ENCODE measurements at regions not wholly inside any gene's neighbourhood (a gene's known extent, or its start where the extent isn't known, plus 50 kb on each side); places are given as distances from the start of the nearest gene placed in this dataset.
A peak's percentile ranks its signal among the peaks of the same experiment; 100 is the strongest.
"Not testable (repeated sequence)": the region's sequence is repeated elsewhere in the genome, so short reads cannot be mapped to it uniquely, and the experiment has no call there.

DNA sequence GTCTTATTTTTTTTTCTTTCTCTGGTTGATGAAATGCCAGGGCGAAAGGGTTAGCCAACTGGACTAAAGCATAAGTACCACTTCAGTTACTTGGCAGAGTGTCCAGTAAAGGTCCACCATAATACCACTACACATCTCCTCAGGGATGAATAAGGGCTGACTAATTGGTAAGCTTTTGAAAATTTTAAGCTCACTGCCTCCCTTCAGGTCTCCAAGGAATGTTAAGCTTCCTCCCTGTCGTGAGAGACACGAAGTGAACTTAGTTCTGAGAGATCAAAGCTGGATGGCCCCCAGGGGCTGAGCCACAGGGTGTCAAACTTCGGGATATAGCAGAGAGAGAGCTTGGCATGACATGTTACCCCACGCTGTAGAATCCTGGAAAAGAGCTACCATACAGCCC lies 111.4 kb downstream of the VSIG4 start:
- no peak overlapping the region for H2AFZ ChIP-seq (ENCODE audit: low read depth, low read length)
- H4K20me1 ChIP-seq (ENCODE audit: insufficient read depth, low read length), result no peaks in the 10 kb centered on the region
- H3K9me3 ChIP-seq (ENCODE audit: insufficient read depth, low read length, severe bottlenecking), result peaks cover 8% of the 10 kb centered on the region
- no peak overlapping the region for H3K9ac ChIP-seq (ENCODE audit: low read depth, low read length)
- ATAC-seq (ENCODE audit: insufficient read depth, low read depth) (no peak), DNase-seq (no peak)
- H3K4me3 ChIP-seq (ENCODE audit: low read depth in 1 of 2, low read length in 2 of 2), result no peak overlapping the region
- no peaks in the 10 kb centered on the region for H3K27me3 ChIP-seq (ENCODE audit: insufficient read depth, low read length, poor library complexity)
- H3K4me2 ChIP-seq (ENCODE audit: insufficient read depth, low read length), result no peak overlapping the region
- no peak overlapping the region for H3K27ac ChIP-seq (ENCODE audit: low read length)
- peaks cover 38% of the 10 kb centered on the region for H3K4me1 ChIP-seq (ENCODE audit: insufficient read depth, low read length)
- H3K36me3 ChIP-seq (ENCODE audit: insufficient read depth, low read length), result no peaks in the 10 kb centered on the region
- no peak for TF ChIP-seq CTCF (IDR thresholded peaks at IDR 0.05; ENCODE audit: borderline replicate concordance, extremely low read depth, low read length, poor library complexity, severe bottlenecking)
- peaks cover 7% of the 10 kb centered on the region for H3K79me2 ChIP-seq (ENCODE audit: insufficient read depth, low read length)

DNA sequence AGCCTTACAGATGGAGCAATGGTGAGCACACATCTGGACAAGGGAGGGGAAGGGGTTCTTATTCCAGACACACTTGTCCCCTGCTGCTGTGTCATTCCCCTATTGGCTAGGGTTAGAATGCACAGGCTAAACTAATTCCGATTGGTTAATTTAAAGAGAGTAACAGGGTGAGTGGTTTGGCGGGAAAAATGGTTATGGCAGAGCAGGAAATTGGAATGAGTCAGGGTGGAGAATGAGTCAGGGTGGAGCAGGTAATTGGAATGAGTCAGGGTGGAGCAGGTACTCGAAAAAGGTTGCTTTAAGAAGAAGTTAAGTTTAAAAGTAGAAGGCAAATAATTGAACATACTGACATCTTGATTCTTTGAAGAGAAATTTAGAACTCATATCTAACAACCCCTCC lies 112.5 kb downstream of the VSIG4 start:
- peak overlapping the region; percentile 67 for H3K4me2 ChIP-seq (ENCODE audit: insufficient read depth, low read length)
- not testable (repeated sequence) for H3K9me3 ChIP-seq (ENCODE audit: insufficient read depth, low read length, severe bottlenecking)

DNA sequence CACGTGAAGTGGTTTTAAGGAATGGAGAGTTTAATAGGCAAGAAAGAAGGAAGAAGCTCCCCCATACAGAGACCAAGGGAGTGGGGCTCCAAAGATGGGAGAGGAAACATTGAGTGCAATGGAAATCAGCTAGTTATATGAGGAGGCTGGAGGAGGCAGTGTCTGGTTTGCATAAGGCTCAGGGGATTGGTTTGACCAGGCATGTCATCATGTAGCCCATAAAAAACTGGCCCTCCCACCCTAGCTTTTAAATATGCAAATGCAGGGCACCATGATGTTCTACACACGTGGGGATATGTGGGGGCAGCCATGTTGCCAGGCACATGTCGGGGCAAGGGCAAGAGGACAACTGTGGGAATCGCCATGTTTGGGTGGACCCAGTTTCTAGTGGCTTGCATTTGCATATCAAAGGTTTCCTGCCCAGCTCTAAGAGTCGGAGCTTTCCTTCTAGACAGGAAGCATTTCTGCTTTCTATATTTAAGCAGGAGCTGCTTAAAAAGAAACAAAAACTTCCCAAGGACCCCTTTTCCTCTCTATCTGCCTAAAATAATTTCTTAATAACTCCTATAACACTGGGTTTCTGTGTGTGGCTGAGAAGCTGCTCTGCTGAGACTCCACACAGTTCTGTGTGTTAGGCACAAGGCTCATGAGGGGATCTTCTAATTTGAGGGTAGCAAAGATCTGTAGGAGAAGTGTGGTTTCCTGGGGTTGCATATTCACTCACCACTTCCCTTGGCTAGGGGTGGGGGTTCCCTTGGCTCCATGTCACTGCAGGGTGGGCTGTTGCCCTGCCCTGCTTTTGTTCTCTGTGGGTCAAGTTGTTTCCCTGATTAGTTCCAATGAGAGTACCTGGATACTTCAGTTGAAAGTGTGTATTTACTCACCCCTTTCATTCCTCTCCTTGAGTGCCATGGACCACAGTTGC lies 113.5 kb downstream of the VSIG4 start:
- ATAC-seq (ENCODE audit: insufficient read depth, low read depth) (peak; percentile 92), DNase-seq (peak; percentile 90)
- H3K36me3 ChIP-seq (ENCODE audit: insufficient read depth, low read length), result no peaks in the 10 kb centered on the region
- peak overlapping the region; percentile 87 for H3K27ac ChIP-seq (ENCODE audit: low read length)
- H3K4me2 ChIP-seq (ENCODE audit: insufficient read depth, low read length), result peak overlapping the region; percentile 67
- H4K20me1 ChIP-seq (ENCODE audit: insufficient read depth, low read length), result no peaks in the 10 kb centered on the region
- peak overlapping the region; percentile 52; the same call in 1 of the 2 replicates for H2AFZ ChIP-seq (ENCODE audit: low read depth, low read length)
- no peaks in the 10 kb centered on the region for H3K27me3 ChIP-seq (ENCODE audit: insufficient read depth, low read length, poor library complexity)
- peak overlapping the region; percentile 17 to 58; a peak in 3 of 4 replicates for H3K4me3 ChIP-seq (ENCODE audit: low read depth in 1 of 2, low read length in 2 of 2)
- H3K9me3 ChIP-seq (ENCODE audit: insufficient read depth, low read length, severe bottlenecking), result no peaks in the 10 kb centered on the region
- H3K4me1 ChIP-seq (ENCODE audit: insufficient read depth, low read length), result peaks cover 58% of the 10 kb centered on the region
- H3K79me2 ChIP-seq (ENCODE audit: insufficient read depth, low read length), result peaks cover 7% of the 10 kb centered on the region
- TF ChIP-seq CTCF (IDR thresholded peaks at IDR 0.05; ENCODE audit: borderline replicate concordance, extremely low read depth, low read length, poor library complexity, severe bottlenecking) (no peak), EZH2 (IDR thresholded peaks at IDR 0.05; ENCODE audit: borderline replicate concordance, low read depth, low read length, severe bottlenecking) (no peak)
- peak overlapping the region; percentile 58 for H3K9ac ChIP-seq (ENCODE audit: low read depth, low read length)

More for the DNA sequence above, 112.5 kb downstream of the VSIG4 start:
- H2AFZ ChIP-seq (ENCODE audit: low read depth, low read length); H4K20me1 ChIP-seq (ENCODE audit: insufficient read depth, low read length); H3K27me3 ChIP-seq (ENCODE audit: insufficient read depth, low read length, poor library complexity); ATAC-seq (ENCODE audit: insufficient read depth, low read depth); DNase-seq; H3K79me2 ChIP-seq (ENCODE audit: insufficient read depth, low read length); H3K36me3 ChIP-seq (ENCODE audit: insufficient read depth, low read length); H3K4me3 ChIP-seq (ENCODE audit: low read depth in 1 of 2, low read length in 2 of 2): not testable (repeated sequence)
- Histone ChIP-seq H3K27ac (ENCODE audit: low read length) (peak overlapping the region; percentile 87), H3K9ac (ENCODE audit: low read depth, low read length) (peak overlapping the region; percentile 58; the same call in 1 of the 2 replicates), H3K4me1 (ENCODE audit: insufficient read depth, low read length) (peaks cover 48% of the 10 kb centered on the region)

DNA sequence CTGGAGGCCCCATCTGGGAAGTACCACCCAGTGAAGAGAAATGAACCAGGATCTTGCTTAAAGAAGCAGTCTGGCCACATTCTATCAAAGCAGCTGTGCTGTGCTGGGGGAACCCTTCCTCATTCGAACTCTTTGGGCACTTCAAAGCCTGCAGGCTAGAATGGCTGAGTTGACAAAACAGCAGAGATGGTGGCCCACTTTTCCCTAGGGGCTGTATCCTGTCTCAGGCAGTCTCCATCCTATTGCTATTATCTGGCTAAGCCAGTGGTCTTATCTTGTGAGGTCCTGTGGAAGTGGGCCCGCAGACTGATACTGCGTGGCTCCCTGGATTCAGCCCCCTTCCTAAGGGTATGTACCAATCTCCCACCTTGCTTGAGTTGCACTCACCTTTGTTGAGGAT lies 114.3 kb downstream of the VSIG4 start:
- Histone ChIP-seq H3K9me3 (ENCODE audit: insufficient read depth, low read length, severe bottlenecking) (no peaks in the 10 kb centered on the region), H3K9ac (ENCODE audit: low read depth, low read length) (peak overlapping the region; percentile 58), H3K36me3 (ENCODE audit: insufficient read depth, low read length) (no peaks in the 10 kb centered on the region), H3K27me3 (ENCODE audit: insufficient read depth, low read length, poor library complexity) (no peaks in the 10 kb centered on the region), H3K4me1 (ENCODE audit: insufficient read depth, low read length) (peaks cover 66% of the 10 kb centered on the region), H2AFZ (ENCODE audit: low read depth, low read length) (peak overlapping the region; percentile 13; the same call in 1 of the 2 replicates), H3K79me2 (ENCODE audit: insufficient read depth, low read length) (peaks cover 7% of the 10 kb centered on the region), H3K4me3 (ENCODE audit: low read depth in 1 of 2, low read length in 2 of 2) (peak overlapping the region; percentile 17 to 58; a peak in 3 of 4 replicates), H3K4me2 (ENCODE audit: insufficient read depth, low read length) (peak overlapping the region; percentile 67), H4K20me1 (ENCODE audit: insufficient read depth, low read length) (no peaks in the 10 kb centered on the region), H3K27ac (ENCODE audit: low read length) (peak overlapping the region; percentile 87)
- ATAC-seq (ENCODE audit: insufficient read depth, low read depth) (no peak), DNase-seq (no peak)
- TF ChIP-seq EZH2 (IDR thresholded peaks at IDR 0.05; ENCODE audit: borderline replicate concordance, low read depth, low read length, severe bottlenecking), result no peak
- no peak for TF ChIP-seq CTCF (IDR thresholded peaks at IDR 0.05; ENCODE audit: borderline replicate concordance, extremely low read depth, low read length, poor library complexity, severe bottlenecking)
